ENCODE measurements at regions not wholly inside any gene's neighbourhood (a gene's known extent, or its start where the extent isn't known, plus 50 kb on each side); places are given as distances from the start of the nearest gene placed in this dataset.

DNA sequence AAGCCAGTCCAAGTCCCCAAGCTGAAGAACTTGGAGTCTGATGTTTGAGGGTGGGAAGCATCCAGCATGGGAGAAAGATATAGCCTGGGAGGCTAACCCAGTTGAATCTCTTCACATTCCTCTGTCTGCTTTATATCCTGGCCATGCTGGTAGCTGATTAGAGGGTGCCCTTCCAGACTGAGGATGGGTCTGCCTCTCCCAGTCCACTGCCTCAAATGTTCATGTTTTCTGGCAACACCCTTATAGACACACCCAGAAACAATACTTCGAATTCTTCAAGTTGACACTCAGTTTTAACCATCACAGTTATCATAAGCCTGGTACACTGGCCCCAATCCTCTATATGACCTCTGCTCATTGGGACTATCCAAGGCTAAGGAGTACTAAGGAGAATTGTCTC lies 124.1 kb upstream of the WDR1 start:
- Histone ChIP-seq H3K4me3 (no peak overlapping the region), H3K27ac (no peak overlapping the region), H3K27me3 (no peaks in the 10 kb centered on the region), H3K36me3 (ENCODE audit: low read depth, missing control alignments) (no peaks in the 10 kb centered on the region), H3K9me3 (no peaks in the 10 kb centered on the region), H3K4me1 (no peaks in the 10 kb centered on the region)
- intact Hi-C loops (cut with DNase I; ENCODE audit: low total_unique reads), result no loop called here
- no peak for TF ChIP-seq POLR2A (IDR thresholded peaks at IDR 0.05)
- TF ChIP-seq, protein P1, sequence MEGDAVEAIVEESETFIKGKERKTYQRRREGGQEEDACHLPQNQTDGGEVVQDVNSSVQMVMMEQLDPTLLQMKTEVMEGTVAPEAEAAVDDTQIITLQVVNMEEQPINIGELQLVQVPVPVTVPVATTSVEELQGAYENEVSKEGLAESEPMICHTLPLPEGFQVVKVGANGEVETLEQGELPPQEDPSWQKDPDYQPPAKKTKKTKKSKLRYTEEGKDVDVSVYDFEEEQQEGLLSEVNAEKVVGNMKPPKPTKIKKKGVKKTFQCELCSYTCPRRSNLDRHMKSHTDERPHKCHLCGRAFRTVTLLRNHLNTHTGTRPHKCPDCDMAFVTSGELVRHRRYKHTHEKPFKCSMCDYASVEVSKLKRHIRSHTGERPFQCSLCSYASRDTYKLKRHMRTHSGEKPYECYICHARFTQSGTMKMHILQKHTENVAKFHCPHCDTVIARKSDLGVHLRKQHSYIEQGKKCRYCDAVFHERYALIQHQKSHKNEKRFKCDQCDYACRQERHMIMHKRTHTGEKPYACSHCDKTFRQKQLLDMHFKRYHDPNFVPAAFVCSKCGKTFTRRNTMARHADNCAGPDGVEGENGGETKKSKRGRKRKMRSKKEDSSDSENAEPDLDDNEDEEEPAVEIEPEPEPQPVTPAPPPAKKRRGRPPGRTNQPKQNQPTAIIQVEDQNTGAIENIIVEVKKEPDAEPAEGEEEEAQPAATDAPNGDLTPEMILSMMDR (IDR thresholded peaks at IDR 0.05), result no peak
- 11 to 40% methylated on average over 1 of the region's 1 CpG for WGBS, 2 donors
- no peak for DNase-seq

DNA sequence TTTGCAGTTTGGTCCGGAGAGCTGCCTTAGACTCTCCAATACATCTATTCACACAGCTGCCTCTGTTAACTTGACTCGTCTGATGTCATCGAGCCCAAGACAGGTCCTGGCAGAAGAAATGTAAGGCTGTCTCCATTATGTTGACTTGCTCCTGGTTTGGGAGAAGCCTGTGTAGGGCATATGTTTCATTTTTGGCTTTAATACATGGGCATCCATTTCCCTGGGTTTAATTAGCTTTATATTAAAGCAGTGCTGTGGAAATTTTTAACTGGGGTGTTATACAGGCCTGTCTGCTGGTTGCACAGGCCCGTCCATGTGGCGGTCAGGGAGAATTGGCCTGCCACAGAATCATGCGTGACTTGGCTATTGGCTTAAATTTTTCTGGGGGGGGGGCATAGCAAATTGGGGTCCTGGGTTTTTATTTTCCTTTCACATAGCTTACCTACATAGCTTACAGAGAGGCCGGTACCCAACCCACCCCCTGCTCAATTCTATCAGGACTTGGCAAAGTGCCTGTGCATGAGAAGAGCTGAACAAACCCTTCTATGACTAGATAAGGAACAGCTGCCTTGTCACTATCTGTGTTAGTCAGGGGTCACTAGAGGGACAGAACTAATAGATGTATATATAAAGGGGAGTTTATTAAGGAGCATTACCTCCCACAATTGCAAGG lies 123.5 kb upstream of the WDR1 start:
- H3K4me1 ChIP-seq, result no peaks in the 10 kb centered on the region
- no peak overlapping the region for H3K4me3 ChIP-seq
- no peak overlapping the region for H3K27ac ChIP-seq
- no peak for DNase-seq
- no peaks in the 10 kb centered on the region for H3K27me3 ChIP-seq
- 55 to 56% methylated on average over 7 of the region's 7 CpGs for WGBS, 2 donors
- H3K36me3 ChIP-seq (ENCODE audit: low read depth, missing control alignments), result no peaks in the 10 kb centered on the region
- no peaks in the 10 kb centered on the region for H3K9me3 ChIP-seq
- TF ChIP-seq, protein P1 (IDR thresholded peaks at IDR 0.05), result no peak
- TF ChIP-seq POLR2A (IDR thresholded peaks at IDR 0.05), result no peak
- intact Hi-C loops (cut with DNase I; ENCODE audit: low total_unique reads), result no loop called here

DNA sequence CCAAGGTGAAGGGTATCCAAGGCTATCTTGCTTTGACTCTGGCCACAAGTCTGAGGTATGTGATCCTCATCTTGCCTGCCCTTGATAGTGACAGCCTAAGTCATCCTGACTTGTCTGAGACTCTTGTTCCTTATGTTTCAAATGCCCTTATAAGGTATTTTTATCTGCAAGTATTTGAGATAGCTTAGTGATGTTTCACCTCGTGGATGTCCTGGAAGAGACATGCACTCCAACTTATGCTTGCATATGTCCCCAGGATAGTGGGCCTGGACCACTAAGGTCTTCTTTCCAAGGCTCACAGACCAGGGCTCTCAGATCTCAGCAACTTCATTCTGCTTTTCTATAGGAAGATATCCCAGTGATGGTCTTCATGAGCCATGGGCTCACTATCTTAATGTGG lies 120.5 kb upstream of the WDR1 start:
- Histone ChIP-seq H3K9me3 (no peaks in the 10 kb centered on the region), H3K36me3 (ENCODE audit: low read depth, missing control alignments) (no peaks in the 10 kb centered on the region), H3K4me1 (no peaks in the 10 kb centered on the region), H3K27ac (no peak overlapping the region), H3K4me3 (no peak overlapping the region), H3K27me3 (no peaks in the 10 kb centered on the region)
- DNase-seq, result no peak
- no peak for TF ChIP-seq POLR2A (IDR thresholded peaks at IDR 0.05)
- TF ChIP-seq, protein P1 (IDR thresholded peaks at IDR 0.05), result no peak
- 20 to 52% methylated on average over 1 of the region's 1 CpG for WGBS, 2 donors
- intact Hi-C loops (cut with DNase I; ENCODE audit: low total_unique reads), result no loop called here

GRCh38 chr4:10232114-10232513 lies 115.5 kb upstream of the WDR1 start:
- Histone ChIP-seq H3K27ac (no peak overlapping the region), H3K4me3 (no peak overlapping the region), H3K4me1 (no peaks in the 10 kb centered on the region), H3K27me3 (no peaks in the 10 kb centered on the region), H3K36me3 (ENCODE audit: low read depth, missing control alignments) (no peaks in the 10 kb centered on the region), H3K9me3 (no peaks in the 10 kb centered on the region)
- intact Hi-C loops (cut with DNase I; ENCODE audit: low total_unique reads), result no loop called here
- DNase-seq, result no peak
- TF ChIP-seq, protein P1 (IDR thresholded peaks at IDR 0.05), result no peak
- TF ChIP-seq POLR2A (IDR thresholded peaks at IDR 0.05), result no peak
- 28 to 50% methylated on average over 4 of the region's 4 CpGs for WGBS, 2 donors

DNA sequence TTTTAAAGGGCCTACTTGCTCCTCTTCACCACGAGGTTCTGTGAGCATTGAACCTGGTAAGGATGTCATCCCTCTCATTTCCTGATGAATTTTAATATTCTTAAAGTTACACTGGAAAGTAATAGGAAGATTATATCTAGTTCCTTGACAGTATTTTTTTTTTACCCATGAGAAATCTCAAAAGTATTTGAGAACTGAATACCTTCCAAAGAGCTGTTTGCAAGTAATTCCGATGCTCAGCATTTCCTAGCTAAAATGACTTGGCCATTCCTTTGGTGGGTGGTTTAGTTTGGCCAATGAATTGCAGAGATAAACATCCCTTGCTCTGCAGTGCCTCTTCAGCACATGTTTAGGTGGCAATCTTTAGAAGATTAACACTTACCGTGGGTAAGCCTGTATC lies 110.2 kb upstream of the WDR1 start:
- H3K4me3 ChIP-seq, result no peak overlapping the region
- H3K4me1 ChIP-seq, result no peaks in the 10 kb centered on the region
- no peaks in the 10 kb centered on the region for H3K27me3 ChIP-seq
- H3K36me3 ChIP-seq (ENCODE audit: low read depth, missing control alignments), result no peaks in the 10 kb centered on the region
- WGBS, 2 donors, result 46 to 62% methylated on average over 3 of the region's 3 CpGs
- intact Hi-C loops (cut with DNase I; ENCODE audit: low total_unique reads), result no loop called here
- H3K9me3 ChIP-seq, result no peaks in the 10 kb centered on the region
- DNase-seq, result no peak
- no peak overlapping the region for H3K27ac ChIP-seq
- TF ChIP-seq POLR2A (IDR thresholded peaks at IDR 0.05), result no peak
- TF ChIP-seq, protein P1 (IDR thresholded peaks at IDR 0.05), result no peak

Measured in testis (tissue), 2 donors.